ENCODE measurements at regions not wholly inside any gene's neighbourhood (a gene's known extent, or its start where the extent isn't known, plus 50 kb on each side); places are given as distances from the start of the nearest gene placed in this dataset.
"Not testable (repeated sequence)": the region's sequence is repeated elsewhere in the genome, so short reads cannot be mapped to it uniquely, and the experiment has no call there.

DNA sequence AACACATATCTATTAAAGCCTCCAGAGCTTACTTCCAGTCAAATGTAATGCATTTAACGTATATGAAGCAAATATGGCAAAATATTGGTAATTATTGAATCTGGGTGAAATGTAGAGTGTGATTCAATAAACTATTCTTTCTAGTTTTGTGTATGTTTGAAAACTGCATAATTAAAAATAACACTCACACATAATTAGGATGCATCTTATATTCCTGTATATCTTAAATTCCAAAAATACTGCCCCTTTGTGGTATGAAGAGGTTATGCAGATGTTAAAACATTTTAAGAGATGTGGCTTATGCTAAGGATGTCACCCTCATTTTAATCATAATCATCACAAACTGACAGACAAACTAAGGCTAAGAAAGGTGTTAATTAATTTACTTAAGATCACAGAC lies 182.9 kb downstream of the COX18 start:
- H3K9me3 ChIP-seq, result peaks cover 0 to 8% (median 0%) of the 10 kb centered on the region in 3 donors
- WGBS, 2 donors, result 89 to 91% methylated on average over 1 of the region's 1 CpG
- ATAC-seq (no peak), DNase-seq (no peak)
- intact Hi-C loops (cut with DNase I), result no loop called here
- no peak overlapping the region for H3K4me3 ChIP-seq
- H3K27ac ChIP-seq, result no peak overlapping the region
- H3K36me3 ChIP-seq (replicated peaks in 1 of 2; ENCODE audit: insufficient read depth in 1 of 2, low read depth in 2 of 2), result no peaks in the 10 kb centered on the region
- TF ChIP-seq, protein P1, sequence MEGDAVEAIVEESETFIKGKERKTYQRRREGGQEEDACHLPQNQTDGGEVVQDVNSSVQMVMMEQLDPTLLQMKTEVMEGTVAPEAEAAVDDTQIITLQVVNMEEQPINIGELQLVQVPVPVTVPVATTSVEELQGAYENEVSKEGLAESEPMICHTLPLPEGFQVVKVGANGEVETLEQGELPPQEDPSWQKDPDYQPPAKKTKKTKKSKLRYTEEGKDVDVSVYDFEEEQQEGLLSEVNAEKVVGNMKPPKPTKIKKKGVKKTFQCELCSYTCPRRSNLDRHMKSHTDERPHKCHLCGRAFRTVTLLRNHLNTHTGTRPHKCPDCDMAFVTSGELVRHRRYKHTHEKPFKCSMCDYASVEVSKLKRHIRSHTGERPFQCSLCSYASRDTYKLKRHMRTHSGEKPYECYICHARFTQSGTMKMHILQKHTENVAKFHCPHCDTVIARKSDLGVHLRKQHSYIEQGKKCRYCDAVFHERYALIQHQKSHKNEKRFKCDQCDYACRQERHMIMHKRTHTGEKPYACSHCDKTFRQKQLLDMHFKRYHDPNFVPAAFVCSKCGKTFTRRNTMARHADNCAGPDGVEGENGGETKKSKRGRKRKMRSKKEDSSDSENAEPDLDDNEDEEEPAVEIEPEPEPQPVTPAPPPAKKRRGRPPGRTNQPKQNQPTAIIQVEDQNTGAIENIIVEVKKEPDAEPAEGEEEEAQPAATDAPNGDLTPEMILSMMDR (IDR thresholded peaks at IDR 0.05), result no peak
- TF ChIP-seq POLR2A (IDR thresholded peaks at IDR 0.05), result no peak
- H3K4me1 ChIP-seq, result peaks cover 8% of the 10 kb centered on the region
- no peaks in the 10 kb centered on the region for H3K27me3 ChIP-seq

DNA sequence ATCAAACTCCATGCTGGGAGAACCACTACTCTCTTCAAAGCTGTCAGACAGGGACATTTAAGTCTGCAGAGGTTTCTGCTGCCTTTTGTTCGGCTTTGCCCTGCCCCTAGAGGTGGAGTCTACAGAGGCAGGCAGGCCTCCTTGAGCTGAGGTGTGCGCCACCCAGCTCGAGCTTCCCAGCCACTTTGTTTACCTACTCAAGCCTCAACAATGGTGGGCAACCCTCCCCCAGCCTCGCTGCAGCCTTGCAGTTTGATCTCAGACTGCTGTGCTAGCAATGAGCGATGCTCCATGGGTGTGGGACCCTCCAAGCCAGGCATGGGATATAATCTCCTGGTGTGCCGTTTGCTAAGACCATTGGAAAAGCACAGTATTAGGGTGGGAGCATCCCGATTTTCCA lies 185.3 kb downstream of the COX18 start:
- intact Hi-C loops (cut with DNase I); H3K36me3 ChIP-seq (replicated peaks in 1 of 2; ENCODE audit: insufficient read depth in 1 of 2, low read depth in 2 of 2); ATAC-seq; H3K4me3 ChIP-seq; H3K27me3 ChIP-seq; DNase-seq; H3K27ac ChIP-seq; H3K9me3 ChIP-seq; H3K4me1 ChIP-seq: not testable (repeated sequence)
- 74 to 78% methylated on average over 6 to 7 of the region's 7 CpGs for WGBS, 2 donors

DNA sequence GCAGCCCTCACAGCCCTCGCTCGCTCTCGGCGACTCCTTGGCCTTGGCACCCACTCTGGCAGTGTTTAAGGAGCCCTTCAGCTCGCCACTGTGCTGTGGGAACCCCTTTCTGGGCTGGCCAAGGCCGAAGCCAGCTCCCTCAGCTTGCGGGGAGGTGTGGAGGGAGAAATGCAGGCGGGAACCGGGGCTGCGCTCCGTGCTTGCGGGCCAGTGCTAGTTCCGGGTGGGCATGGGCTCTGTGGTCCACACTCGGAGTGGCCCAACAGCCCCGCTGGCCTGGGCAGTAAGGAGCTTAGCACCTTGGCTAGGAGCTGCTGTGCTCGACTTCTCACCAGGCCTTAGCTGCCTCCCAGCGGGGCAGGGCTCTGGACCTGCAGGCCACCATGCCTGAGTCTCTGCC lies 192.6 kb downstream of the COX18 start:
- WGBS, 2 donors, result 79 to 81% methylated on average over 6 to 16 of the region's 17 CpGs
- Histone ChIP-seq H3K36me3 (replicated peaks in 1 of 2; ENCODE audit: insufficient read depth in 1 of 2, low read depth in 2 of 2) (no peaks in the 10 kb centered on the region), H3K9me3 (no peaks in the 10 kb centered on the region), H3K27ac (no peak overlapping the region), H3K4me3 (no peak overlapping the region), H3K27me3 (no peaks in the 10 kb centered on the region), H3K4me1 (no peaks in the 10 kb centered on the region)
- no peak for DNase-seq
- no peak for ATAC-seq
- intact Hi-C loops (cut with DNase I), result no loop called here
- TF ChIP-seq POLR2A (IDR thresholded peaks at IDR 0.05), result no peak
- TF ChIP-seq, protein P1 (IDR thresholded peaks at IDR 0.05), result no peak

DNA sequence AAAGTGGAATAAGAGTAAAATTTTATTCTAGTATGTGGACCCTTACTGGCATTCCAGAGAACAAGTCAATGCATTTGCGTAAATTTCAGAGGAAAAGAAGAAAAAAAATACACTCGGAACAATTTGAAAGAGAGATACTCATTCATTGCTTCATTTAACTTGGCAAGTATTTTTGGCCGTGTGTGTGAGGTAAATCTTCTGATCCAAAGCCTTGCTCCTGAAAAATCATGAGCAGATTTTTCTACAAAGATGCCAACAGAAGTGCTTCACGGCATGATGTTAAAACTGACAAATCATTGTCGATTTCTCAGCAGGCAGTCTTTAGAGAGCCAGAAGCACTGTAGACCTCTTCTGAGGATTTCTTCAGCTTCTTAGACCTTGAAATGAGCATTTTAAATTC lies 194.0 kb downstream of the COX18 start:
- Histone ChIP-seq H3K4me1 (no peaks in the 10 kb centered on the region), H3K4me3 (no peak overlapping the region), H3K36me3 (replicated peaks in 1 of 2; ENCODE audit: insufficient read depth in 1 of 2, low read depth in 2 of 2) (no peaks in the 10 kb centered on the region), H3K9me3 (no peaks in the 10 kb centered on the region), H3K27me3 (no peaks in the 10 kb centered on the region), H3K27ac (no peak overlapping the region)
- intact Hi-C loops (cut with DNase I), result no loop called here
- WGBS, 2 donors, result 61 to 76% methylated on average over 5 of the region's 5 CpGs
- ATAC-seq (no peak), DNase-seq (no peak)
- no peak for TF ChIP-seq POLR2A (IDR thresholded peaks at IDR 0.05)
- TF ChIP-seq, protein P1 (IDR thresholded peaks at IDR 0.05), result no peak

DNA sequence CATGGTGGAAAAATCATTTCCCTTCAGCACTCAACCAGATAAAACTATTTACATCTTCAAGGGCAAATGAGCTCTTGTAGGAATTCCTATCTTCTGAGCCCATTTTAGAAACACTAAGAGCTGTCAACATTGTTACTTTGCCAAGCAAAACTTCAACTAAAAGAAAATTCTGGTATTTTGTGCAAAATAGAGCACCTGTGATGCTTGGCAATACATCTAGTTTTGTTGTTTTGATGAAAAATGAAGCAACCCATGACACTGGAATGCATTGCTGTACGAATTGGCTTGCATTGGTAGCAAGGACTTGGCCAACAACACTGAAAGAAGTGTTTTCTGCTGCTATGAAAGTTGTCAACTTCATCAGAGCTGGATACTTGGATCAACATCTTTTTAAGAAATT lies 194.4 kb downstream of the COX18 start:
- no peak for ATAC-seq
- no peaks in the 10 kb centered on the region for H3K9me3 ChIP-seq
- DNase-seq, result no peak
- H3K27me3 ChIP-seq, result no peaks in the 10 kb centered on the region
- no peak overlapping the region for H3K4me3 ChIP-seq
- no peaks in the 10 kb centered on the region for H3K4me1 ChIP-seq
- no peaks in the 10 kb centered on the region for H3K36me3 ChIP-seq (replicated peaks in 1 of 2; ENCODE audit: insufficient read depth in 1 of 2, low read depth in 2 of 2)
- intact Hi-C loops (cut with DNase I), result no loop called here
- H3K27ac ChIP-seq, result no peak overlapping the region
- 14 to 43% methylated on average over 1 of the region's 1 CpG for WGBS, 2 donors
- TF ChIP-seq POLR2A (IDR thresholded peaks at IDR 0.05), result no peak
- TF ChIP-seq, protein P1 (IDR thresholded peaks at IDR 0.05), result no peak

Data from body of pancreas (tissue), 4 donors.